Glutamatergic neuron (in vitro differentiated cells): ENCODE measurements at regions not wholly inside any gene's neighbourhood (a gene's known extent, or its start where the extent isn't known, plus 50 kb on each side); places are given as distances from the start of the nearest gene placed in this dataset.

Experiments used
- DNase-seq: peaks from one replicate; pipeline ENCODE4 v3.0.0; 2022
- H3K27ac Mint-ChIP-seq: one replicate; pipeline ENCODE4 v1.8.0; 2020; ENCODE audit warnings: mild to moderate bottlenecking, mixed read lengths, inconsistent platforms; ENCODE audit not compliant: unreplicated experiment
- H3K27me3 Mint-ChIP-seq: one replicate; pipeline ENCODE4 v1.8.0; 2020; ENCODE audit warnings: mild to moderate bottlenecking, moderate library complexity, mixed read lengths, inconsistent platforms; ENCODE audit not compliant: unreplicated experiment
- H3K36me3 Mint-ChIP-seq: one replicate; pipeline ENCODE4 v1.8.0; 2020; ENCODE audit warnings: mild to moderate bottlenecking, mixed read lengths, inconsistent platforms; ENCODE audit not compliant: unreplicated experiment
- H3K4me1 Mint-ChIP-seq: one replicate; pipeline ENCODE4 v1.8.0; 2020; ENCODE audit warnings: mild to moderate bottlenecking, low read depth, mixed read lengths, inconsistent platforms; ENCODE audit not compliant: unreplicated experiment
- H3K4me3 Mint-ChIP-seq: one replicate; pipeline ENCODE4 v1.8.0; 2020; ENCODE audit warnings: mild to moderate bottlenecking, mixed read lengths, inconsistent platforms; ENCODE audit not compliant: unreplicated experiment
- H3K9me3 Mint-ChIP-seq: one replicate; pipeline ENCODE4 v1.8.0; 2020; ENCODE audit warnings: mild to moderate bottlenecking, moderate library complexity, mixed read lengths, inconsistent platforms; ENCODE audit not compliant: unreplicated experiment
- TF ChIP-seq, protein P1 (sequence below): fragments of 200-600 bp; sonication (generic); IDR thresholded peaks from one replicate; pipeline ENCODE4 v1.5.0; 2021; ENCODE audit not compliant: partially characterized antibody, unreplicated experiment

DNA sequence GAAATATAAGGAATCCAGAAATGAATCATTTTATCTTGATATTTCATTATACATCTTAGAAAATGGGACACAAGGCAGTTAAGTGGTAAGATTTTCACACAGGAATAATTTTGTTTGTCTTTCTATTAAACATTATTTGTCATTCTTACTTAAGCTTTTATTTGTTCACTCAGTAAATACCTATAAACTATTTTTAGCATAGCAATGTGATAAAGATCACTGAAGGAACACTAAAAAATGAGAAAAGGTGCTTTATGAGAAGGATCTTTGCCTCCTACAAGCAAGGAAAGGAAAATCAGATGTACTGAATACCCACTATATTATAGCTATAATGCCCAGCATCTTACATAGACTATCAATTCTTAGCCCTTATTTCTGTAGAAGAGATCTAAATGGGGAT, 176.2 kb upstream of the NYAP2 start:
- H3K4me3 Mint-ChIP-seq = no peak overlapping the region
- TF ChIP-seq, protein P1, sequence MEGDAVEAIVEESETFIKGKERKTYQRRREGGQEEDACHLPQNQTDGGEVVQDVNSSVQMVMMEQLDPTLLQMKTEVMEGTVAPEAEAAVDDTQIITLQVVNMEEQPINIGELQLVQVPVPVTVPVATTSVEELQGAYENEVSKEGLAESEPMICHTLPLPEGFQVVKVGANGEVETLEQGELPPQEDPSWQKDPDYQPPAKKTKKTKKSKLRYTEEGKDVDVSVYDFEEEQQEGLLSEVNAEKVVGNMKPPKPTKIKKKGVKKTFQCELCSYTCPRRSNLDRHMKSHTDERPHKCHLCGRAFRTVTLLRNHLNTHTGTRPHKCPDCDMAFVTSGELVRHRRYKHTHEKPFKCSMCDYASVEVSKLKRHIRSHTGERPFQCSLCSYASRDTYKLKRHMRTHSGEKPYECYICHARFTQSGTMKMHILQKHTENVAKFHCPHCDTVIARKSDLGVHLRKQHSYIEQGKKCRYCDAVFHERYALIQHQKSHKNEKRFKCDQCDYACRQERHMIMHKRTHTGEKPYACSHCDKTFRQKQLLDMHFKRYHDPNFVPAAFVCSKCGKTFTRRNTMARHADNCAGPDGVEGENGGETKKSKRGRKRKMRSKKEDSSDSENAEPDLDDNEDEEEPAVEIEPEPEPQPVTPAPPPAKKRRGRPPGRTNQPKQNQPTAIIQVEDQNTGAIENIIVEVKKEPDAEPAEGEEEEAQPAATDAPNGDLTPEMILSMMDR = no peak
- no peaks in the 10 kb centered on the region for H3K27me3 Mint-ChIP-seq
- no peaks in the 10 kb centered on the region for H3K36me3 Mint-ChIP-seq
- DNase-seq = no peak
- H3K27ac Mint-ChIP-seq = no peak overlapping the region
- no peaks in the 10 kb centered on the region for H3K9me3 Mint-ChIP-seq
- H3K4me1 Mint-ChIP-seq = no peaks in the 10 kb centered on the region

- DNase-seq = no peak
- H3K36me3 Mint-ChIP-seq = no peaks in the 10 kb centered on the region
- H3K27me3 Mint-ChIP-seq = peaks cover 2% of the 10 kb centered on the region
These were observed 165.2 kb upstream of the DOCK10 start for GRCh38 chr2:225207471-225207870.

DNA sequence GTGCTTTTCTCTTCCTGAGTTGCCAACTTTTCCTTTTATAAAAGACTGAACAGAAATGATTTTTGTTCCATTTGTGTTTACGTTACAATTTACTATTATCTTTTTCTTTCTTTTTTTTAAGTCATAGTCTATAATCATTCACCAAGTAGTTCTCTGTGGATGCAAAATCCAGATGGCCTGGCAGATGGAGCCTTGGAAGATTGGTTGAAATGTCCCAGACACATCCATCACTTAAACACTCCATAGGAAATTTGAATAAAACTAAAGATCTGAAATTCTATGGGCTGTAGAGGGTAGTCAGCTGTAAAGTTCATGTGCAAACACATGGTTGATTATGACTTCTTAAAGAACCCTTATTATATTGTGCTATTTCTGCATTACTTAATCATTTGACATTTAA, 164.8 kb upstream of the DOCK10 start:
- H3K27me3 Mint-ChIP-seq = peaks cover 2% of the 10 kb centered on the region
- peaks cover 2% of the 10 kb centered on the region for H3K9me3 Mint-ChIP-seq
- H3K27ac Mint-ChIP-seq = peak overlapping the region; percentile 95
- no peaks in the 10 kb centered on the region for H3K36me3 Mint-ChIP-seq
- TF ChIP-seq, protein P1 = no peak
- peak overlapping the region; percentile 50 for H3K4me3 Mint-ChIP-seq
- DNase-seq = peak; percentile 58
- H3K4me1 Mint-ChIP-seq = peaks cover 33% of the 10 kb centered on the region

More at GRCh38 chr2:225207471-225207870, 165.2 kb upstream of the DOCK10 start:
- peak overlapping the region; percentile 50 for H3K4me3 Mint-ChIP-seq
- H3K4me1 Mint-ChIP-seq = peaks cover 33% of the 10 kb centered on the region
- peak overlapping the region; percentile 95 for H3K27ac Mint-ChIP-seq
- TF ChIP-seq, protein P1 = no peak
- peaks cover 2% of the 10 kb centered on the region for H3K9me3 Mint-ChIP-seq

- H3K27ac Mint-ChIP-seq = no peak overlapping the region
- H3K9me3 Mint-ChIP-seq = no peaks in the 10 kb centered on the region
- DNase-seq = no peak
- no peaks in the 10 kb centered on the region for H3K27me3 Mint-ChIP-seq
- no peaks in the 10 kb centered on the region for H3K4me1 Mint-ChIP-seq
- no peak overlapping the region for H3K4me3 Mint-ChIP-seq
- H3K36me3 Mint-ChIP-seq = no peaks in the 10 kb centered on the region
- TF ChIP-seq, protein P1 = no peak
These were observed 154.3 kb upstream of the DOCK10 start for GRCh38 chr2:225196579-225196978.

DNA sequence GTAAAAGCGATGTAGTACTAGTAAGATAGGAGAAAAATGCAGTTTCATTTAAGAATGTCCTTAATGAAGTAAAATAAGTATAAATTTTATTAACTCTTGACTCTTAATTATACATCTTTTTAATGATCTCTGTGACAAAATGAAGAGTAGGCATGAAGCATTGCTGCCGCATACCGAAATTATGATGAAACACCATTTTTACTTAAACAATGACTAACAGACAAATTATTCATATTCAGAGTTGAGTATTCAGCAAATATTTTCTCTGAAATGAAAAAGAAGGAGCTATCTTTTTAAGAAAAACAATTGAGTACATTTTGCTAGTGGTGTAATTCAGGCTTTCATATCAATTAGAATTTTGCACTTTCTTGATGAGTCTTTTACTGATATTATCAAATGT, 150.6 kb upstream of the DOCK10 start:
- H3K4me1 Mint-ChIP-seq = peaks cover 1% of the 10 kb centered on the region
- no peak overlapping the region for H3K4me3 Mint-ChIP-seq
- no peaks in the 10 kb centered on the region for H3K27me3 Mint-ChIP-seq
- no peak overlapping the region for H3K27ac Mint-ChIP-seq
- TF ChIP-seq, protein P1 = no peak
- no peak for DNase-seq
- no peaks in the 10 kb centered on the region for H3K36me3 Mint-ChIP-seq
- no peaks in the 10 kb centered on the region for H3K9me3 Mint-ChIP-seq
